NB4 (cell line): ENCODE measurements at regions not wholly inside any gene's neighbourhood (a gene's known extent, or its start where the extent isn't known, plus 50 kb on each side); places are given as distances from the start of the nearest gene placed in this dataset.

Experiments
- DNase-seq: peaks from one replicate; pipeline ENCODE4 v3.0.0; 2010; ENCODE audit warnings: low read depth
- H3K4me3 ChIP-seq: one replicate; pipeline ENCODE4 v1.5.1; 2011; ENCODE audit warnings: mild to moderate bottlenecking, low read depth, low read length, moderate library complexity
- MYC ChIP-seq: IDR thresholded peaks from 2 replicates; pipeline ENCODE4 v1.6.1; 2011; ENCODE audit warnings: low read depth, low read length
- POLR2A ChIP-seq: IDR thresholded peaks from 2 replicates; pipeline ENCODE4 v1.6.1; 2011; ENCODE audit warnings: mild to moderate bottlenecking; ENCODE audit not compliant: insufficient read length; ENCODE audit errors: extremely low read depth
- TF ChIP-seq, protein P1 (sequence below): IDR thresholded peaks from 2 replicates; pipeline ENCODE4 v1.6.1; 2011; ENCODE audit warnings: low read depth, low read length
- TF ChIP-seq, protein P2 (sequence below): IDR thresholded peaks from one replicate; pipeline ENCODE4 v1.5.1; 2012; ENCODE audit warnings: low read depth, low read length

DNA sequence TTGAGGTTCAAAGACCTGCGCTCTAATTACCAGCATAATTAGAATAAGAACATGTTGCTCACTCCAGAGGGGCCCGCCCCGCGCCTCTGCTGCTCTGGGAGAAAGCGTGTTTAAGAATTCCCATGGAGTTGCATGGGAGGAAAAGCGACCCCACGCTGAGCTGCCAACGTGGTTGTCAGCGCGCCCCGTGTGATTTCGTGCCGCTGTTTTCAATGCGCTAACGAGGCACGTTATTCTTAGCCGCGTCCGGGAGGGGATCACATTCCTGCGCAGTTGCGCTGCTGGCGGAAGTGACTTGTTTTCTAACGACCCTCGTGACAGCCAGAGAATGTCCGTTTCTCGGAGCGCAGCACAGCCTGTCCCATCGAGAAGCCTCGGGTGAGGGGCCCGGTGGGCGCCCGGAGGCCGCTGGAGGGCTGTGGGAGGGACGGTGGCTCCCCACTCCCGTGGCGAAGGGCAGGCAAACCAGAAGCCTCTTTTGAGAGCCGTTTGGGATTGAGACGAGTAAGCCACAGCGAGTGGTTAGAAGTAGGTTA, 173.8 kb upstream of the SOX1 start:
- DNase-seq = no peak
- TF ChIP-seq, protein P1, sequence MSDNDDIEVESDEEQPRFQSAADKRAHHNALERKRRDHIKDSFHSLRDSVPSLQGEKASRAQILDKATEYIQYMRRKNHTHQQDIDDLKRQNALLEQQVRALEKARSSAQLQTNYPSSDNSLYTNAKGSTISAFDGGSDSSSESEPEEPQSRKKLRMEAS = no peak
- TF ChIP-seq MYC (no peak), POLR2A (no peak)
- TF ChIP-seq, protein P2, sequence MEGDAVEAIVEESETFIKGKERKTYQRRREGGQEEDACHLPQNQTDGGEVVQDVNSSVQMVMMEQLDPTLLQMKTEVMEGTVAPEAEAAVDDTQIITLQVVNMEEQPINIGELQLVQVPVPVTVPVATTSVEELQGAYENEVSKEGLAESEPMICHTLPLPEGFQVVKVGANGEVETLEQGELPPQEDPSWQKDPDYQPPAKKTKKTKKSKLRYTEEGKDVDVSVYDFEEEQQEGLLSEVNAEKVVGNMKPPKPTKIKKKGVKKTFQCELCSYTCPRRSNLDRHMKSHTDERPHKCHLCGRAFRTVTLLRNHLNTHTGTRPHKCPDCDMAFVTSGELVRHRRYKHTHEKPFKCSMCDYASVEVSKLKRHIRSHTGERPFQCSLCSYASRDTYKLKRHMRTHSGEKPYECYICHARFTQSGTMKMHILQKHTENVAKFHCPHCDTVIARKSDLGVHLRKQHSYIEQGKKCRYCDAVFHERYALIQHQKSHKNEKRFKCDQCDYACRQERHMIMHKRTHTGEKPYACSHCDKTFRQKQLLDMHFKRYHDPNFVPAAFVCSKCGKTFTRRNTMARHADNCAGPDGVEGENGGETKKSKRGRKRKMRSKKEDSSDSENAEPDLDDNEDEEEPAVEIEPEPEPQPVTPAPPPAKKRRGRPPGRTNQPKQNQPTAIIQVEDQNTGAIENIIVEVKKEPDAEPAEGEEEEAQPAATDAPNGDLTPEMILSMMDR = no peak
- H3K4me3 ChIP-seq = no peak overlapping the region

DNA sequence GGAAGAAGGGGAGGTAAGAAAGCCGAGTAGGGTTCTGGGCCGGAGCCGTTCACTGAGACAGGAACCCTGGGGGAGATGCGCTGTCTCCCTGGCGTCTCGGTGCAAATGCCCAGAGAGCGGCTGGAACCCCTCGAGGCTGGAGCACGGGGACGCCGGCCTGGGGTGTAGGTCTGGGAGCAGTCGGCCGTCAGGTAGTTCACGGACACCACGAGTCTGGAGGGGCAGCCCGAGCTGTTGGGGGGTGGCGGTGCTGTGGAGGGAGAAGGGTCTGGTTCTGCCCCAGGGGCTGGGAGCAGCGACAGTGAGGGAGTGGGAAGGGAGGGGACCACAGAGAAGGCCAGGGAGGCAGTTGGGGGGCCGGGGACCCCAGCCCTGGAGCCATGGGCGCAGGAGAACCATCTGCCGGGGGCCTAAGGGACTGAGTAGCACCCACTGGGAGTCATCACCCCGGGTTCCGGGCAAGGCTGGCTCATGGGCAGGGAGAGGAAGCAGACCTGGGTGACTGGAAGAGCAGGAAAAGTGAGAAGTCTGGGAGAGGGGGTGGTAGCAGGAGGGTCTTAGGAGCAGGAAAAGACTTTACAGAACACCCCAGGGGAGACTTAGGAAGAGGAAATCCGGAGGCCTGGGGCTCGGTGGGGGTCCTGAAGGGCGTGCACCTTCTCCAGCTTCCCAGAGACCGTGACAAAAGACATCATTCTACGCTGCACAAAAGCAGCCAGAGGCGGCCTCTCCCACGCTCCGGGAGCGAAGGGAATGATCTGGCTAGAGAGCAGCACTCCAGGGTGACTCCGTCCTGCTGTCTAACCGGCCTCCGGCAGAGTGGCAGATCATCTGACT, 173.1 kb upstream of the SOX1 start:
- DNase-seq = no peak
- no peak overlapping the region for H3K4me3 ChIP-seq
- TF ChIP-seq, protein P2 = no peak
- TF ChIP-seq, protein P1 = no peak
- TF ChIP-seq MYC (no peak), POLR2A (no peak)

DNA sequence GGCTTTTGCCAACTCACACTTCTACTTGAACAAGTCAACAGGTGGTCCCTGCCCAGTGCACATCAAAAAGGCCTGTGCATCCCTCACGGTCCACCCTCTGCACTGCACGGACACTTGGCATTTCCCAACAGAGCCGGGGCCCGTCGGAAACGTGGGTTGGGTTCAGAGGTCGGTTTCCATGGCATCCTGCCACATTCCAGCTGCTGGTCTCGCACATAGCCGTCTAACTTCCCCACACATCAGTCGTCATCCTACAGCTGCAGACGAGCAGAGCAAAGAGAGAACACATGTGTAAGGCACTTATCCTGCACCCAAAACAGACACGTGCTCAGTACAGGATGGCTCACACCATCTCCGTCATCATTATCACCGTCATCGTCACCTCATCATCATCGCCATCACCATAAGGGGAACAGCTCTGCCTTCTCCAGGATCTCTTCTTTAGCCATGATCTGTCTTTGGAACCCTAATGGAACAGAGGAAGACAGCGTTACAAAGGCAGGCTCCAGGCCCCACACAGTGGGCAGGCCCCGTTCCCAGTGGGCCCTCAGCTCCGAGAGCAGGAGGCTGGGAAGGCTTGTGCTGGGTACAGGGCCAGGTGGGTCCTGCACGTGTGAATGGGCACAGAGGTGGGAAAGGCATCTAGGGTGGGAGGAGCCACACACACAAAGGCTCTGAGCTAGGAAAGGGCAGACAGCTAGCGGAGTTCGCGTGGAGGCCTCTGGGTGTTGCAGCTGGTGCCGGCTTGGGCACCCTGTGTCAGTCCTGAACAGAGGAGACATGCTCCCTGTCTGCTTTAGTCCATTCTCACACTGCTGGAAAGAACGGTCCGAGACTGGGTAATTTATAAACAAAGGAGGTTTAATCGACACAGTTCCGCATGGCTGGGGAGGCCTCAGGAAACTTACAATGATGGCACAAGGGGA, 170.8 kb upstream of the SOX1 start:
- no peak for TF ChIP-seq POLR2A
- TF ChIP-seq, protein P1 = no peak
- TF ChIP-seq MYC = no peak
- TF ChIP-seq, protein P2 = no peak
- no peak for DNase-seq
- no peak overlapping the region for H3K4me3 ChIP-seq

DNA sequence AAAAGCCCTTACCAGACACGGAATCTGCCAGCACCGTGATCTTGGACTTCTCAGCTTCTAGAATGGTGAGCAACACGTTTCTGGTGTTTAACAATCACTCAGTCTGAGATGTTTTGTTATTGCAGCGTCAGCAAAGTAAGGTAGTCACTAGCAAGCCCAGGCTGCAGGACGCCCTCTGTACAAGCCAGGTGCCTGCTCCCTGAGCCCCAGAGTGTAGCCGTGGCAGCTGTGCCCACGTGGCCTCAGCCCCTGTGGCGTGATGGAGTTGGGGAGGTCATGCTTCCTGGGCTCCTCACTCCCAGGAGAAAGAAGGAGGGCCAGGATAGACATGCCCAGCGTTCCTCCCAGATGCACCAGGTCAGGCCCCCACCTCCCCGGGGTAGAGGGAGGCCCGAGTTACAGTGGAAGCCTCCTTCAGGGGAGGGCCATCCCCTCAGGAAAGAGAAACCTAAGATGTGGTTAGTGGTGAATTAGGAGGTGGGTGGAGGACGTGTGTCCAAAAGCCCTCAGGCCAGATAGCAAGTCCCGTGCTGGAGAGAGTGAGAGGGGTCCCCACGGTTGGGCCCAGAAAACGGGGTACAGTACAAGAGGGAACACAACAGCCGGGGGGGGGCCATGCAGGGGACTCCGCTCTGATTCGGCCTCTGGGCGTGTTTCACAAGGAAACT, 169.6 kb upstream of the SOX1 start:
- no peak for DNase-seq
- TF ChIP-seq, protein P1 = no peak
- TF ChIP-seq POLR2A = no peak
- H3K4me3 ChIP-seq = no peak overlapping the region

DNA sequence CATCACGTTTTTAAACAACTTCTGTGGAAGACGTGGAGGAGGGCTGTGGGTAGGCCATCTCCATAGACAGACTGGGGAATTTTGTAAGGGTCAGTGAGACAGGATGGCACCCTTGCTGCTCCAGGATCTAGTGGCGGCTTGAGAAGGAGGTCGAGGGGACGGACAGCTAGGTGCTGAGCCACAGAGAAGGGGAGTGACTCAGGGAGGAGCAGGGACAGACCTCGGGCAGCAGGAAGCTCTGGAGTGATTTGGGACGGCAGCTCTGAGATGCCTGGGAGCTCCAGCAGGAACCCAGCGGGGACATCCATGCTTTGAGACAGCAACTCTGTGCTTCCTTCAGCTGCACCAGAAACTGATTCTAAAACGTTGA, 169.1 kb upstream of the SOX1 start:
- no peak overlapping the region for H3K4me3 ChIP-seq

More for the DNA sequence above, 169.1 kb upstream of the SOX1 start:
- TF ChIP-seq POLR2A (no peak), MYC (no peak)
- TF ChIP-seq, protein P1 = no peak
- TF ChIP-seq, protein P2 = no peak
- DNase-seq = no peak
